ENCODE measurements at regions not wholly inside any gene's neighbourhood (a gene's known extent, or its start where the extent isn't known, plus 50 kb on each side); places are given as distances from the start of the nearest gene placed in this dataset.

- Histone ChIP-seq H4K8ac (ENCODE audit: low read depth, low read length) (no peak overlapping the region), H3K4ac (ENCODE audit: low read depth, low read length) (no peak overlapping the region), H3K4me3 (ENCODE audit: low read length) (no peak overlapping the region)
Observed at GRCh38 chr12:90044069-90044468, 335.4 kb upstream of the ATP2B1 start.

GRCh38 chr12:90042920-90043641 lies 334.4 kb upstream of the ATP2B1 start:
- no peak overlapping the region for H3K4me2 ChIP-seq (ENCODE audit: low read length)
- no peaks in the 10 kb centered on the region for H3K79me1 ChIP-seq (ENCODE audit: low read length)
- H3K4me3 ChIP-seq (ENCODE audit: low read length) = no peak overlapping the region
- H3K27me3 ChIP-seq (ENCODE audit: insufficient read depth, low read length, poor library complexity) = no peaks in the 10 kb centered on the region
- no peak overlapping the region for H3K23ac ChIP-seq (ENCODE audit: low read length)
- WGBS (ENCODE audit: extremely low coverage, insufficient coverage, low lambda C conversion rate) = no CpG with 5 or more reads among the region's 5 CpGs
- H3K18ac ChIP-seq (ENCODE audit: low read length) = no peak overlapping the region
- no peak overlapping the region for H3K27ac ChIP-seq (ENCODE audit: low read depth, low read length)
- no peak overlapping the region for H2BK5ac ChIP-seq (ENCODE audit: low read length)
- no peak overlapping the region for H2BK120ac ChIP-seq (ENCODE audit: low read depth, low read length)
- H4K8ac ChIP-seq (ENCODE audit: low read depth, low read length) = no peak overlapping the region
- no peaks in the 10 kb centered on the region for H3K79me2 ChIP-seq (ENCODE audit: control insufficient read depth, insufficient read depth, low read length)
- H3K4me1 ChIP-seq (ENCODE audit: control insufficient read depth, low read depth, low read length) = no peaks in the 10 kb centered on the region
- H4K5ac ChIP-seq (ENCODE audit: low read length) = no peak overlapping the region
- H2BK15ac ChIP-seq (replicated peaks; ENCODE audit: low read depth) = no peak overlapping the region
- no peaks in the 10 kb centered on the region for H3K36me3 ChIP-seq (ENCODE audit: control insufficient read depth, insufficient read depth, low read length)
- H3K56ac ChIP-seq (ENCODE audit: low read length) = no peak overlapping the region
- no peak overlapping the region for H2AK5ac ChIP-seq (ENCODE audit: low read length)
- DNase-seq = no peak
- no peak overlapping the region for H3K4ac ChIP-seq (ENCODE audit: low read depth, low read length)
- no peak overlapping the region for H3K9ac ChIP-seq (ENCODE audit: low read length)

More at GRCh38 chr12:90044069-90044468, 335.4 kb upstream of the ATP2B1 start:
- H4K5ac ChIP-seq (ENCODE audit: low read length) = no peak overlapping the region
- no peaks in the 10 kb centered on the region for H3K79me2 ChIP-seq (ENCODE audit: control insufficient read depth, insufficient read depth, low read length)
- no peak overlapping the region for H2BK5ac ChIP-seq (ENCODE audit: low read length)
- no peak overlapping the region for H2BK15ac ChIP-seq (replicated peaks; ENCODE audit: low read depth)
- H3K18ac ChIP-seq (ENCODE audit: low read length) = no peak overlapping the region
- H3K27me3 ChIP-seq (ENCODE audit: insufficient read depth, low read length, poor library complexity) = no peaks in the 10 kb centered on the region
- no peaks in the 10 kb centered on the region for H3K4me1 ChIP-seq (ENCODE audit: control insufficient read depth, low read depth, low read length)
- no peaks in the 10 kb centered on the region for H3K79me1 ChIP-seq (ENCODE audit: low read length)
- no peak overlapping the region for H2AK5ac ChIP-seq (ENCODE audit: low read length)
- no peak overlapping the region for H2BK120ac ChIP-seq (ENCODE audit: low read depth, low read length)
- no peak overlapping the region for H3K56ac ChIP-seq (ENCODE audit: low read length)
- H3K27ac ChIP-seq (ENCODE audit: low read depth, low read length) = no peak overlapping the region
- no peaks in the 10 kb centered on the region for H3K36me3 ChIP-seq (ENCODE audit: control insufficient read depth, insufficient read depth, low read length)
- H3K9ac ChIP-seq (ENCODE audit: low read length) = no peak overlapping the region
- no peak overlapping the region for H3K4me2 ChIP-seq (ENCODE audit: low read length)
- H3K23ac ChIP-seq (ENCODE audit: low read length) = no peak overlapping the region
- no peak for DNase-seq

DNA sequence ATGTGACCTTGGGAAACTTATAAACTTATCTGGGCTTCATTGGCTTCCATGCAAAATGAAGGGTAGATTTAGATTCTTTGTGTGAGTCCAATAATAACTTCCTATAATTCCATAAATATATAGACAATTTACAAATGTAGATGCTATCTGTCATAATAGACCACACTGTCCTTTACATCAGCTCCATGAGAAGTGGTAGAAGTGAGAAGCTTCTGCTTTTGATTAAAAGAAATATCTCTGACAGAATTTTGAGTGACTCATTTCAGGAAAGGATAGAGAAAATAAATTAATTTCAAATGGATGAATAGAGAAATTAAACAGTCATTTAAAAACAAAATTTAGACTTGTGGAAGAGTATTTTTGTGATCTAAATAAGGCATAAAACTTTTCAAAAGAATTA lies 329.7 kb upstream of the ATP2B1 start:
- Histone ChIP-seq H3K4me1 (ENCODE audit: control insufficient read depth, low read depth, low read length) (no peaks in the 10 kb centered on the region), H3K27ac (ENCODE audit: low read depth, low read length) (no peak overlapping the region), H3K79me1 (ENCODE audit: low read length) (no peaks in the 10 kb centered on the region), H3K18ac (ENCODE audit: low read length) (no peak overlapping the region), H2BK5ac (ENCODE audit: low read length) (no peak overlapping the region), H3K56ac (ENCODE audit: low read length) (no peak overlapping the region), H3K4me3 (ENCODE audit: low read length) (no peak overlapping the region), H3K4me2 (ENCODE audit: low read length) (no peak overlapping the region), H3K9ac (ENCODE audit: low read length) (no peak overlapping the region), H3K4ac (ENCODE audit: low read depth, low read length) (no peak overlapping the region), H3K36me3 (ENCODE audit: control insufficient read depth, insufficient read depth, low read length) (no peaks in the 10 kb centered on the region), H3K27me3 (ENCODE audit: insufficient read depth, low read length, poor library complexity) (no peaks in the 10 kb centered on the region), H2AK5ac (ENCODE audit: low read length) (no peak overlapping the region), H2BK120ac (ENCODE audit: low read depth, low read length) (no peak overlapping the region), H2BK15ac (replicated peaks; ENCODE audit: low read depth) (no peak overlapping the region), H3K23ac (ENCODE audit: low read length) (no peak overlapping the region), H3K79me2 (ENCODE audit: control insufficient read depth, insufficient read depth, low read length) (no peaks in the 10 kb centered on the region), H4K5ac (ENCODE audit: low read length) (no peak overlapping the region), H4K8ac (ENCODE audit: low read depth, low read length) (no peak overlapping the region)
- no peak for DNase-seq

DNA sequence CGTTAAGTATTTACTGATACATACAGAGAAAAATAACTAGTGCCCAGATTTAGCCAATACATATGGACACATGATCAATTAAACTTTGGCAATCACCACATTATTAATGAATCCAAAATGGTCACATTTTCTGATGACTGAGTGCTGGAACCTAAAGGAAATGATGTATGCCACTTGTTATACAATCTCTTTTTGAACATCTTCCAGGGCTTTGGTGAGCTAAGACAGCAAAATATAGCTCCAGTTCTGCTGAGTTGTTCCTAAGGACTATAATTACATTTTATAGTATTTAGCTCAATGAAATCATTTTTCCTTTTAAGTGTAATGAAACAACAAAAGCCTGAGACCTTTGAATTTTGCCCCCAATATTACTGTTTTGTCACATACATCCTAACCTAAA lies 329.1 kb upstream of the ATP2B1 start:
- no peak overlapping the region for H3K27ac ChIP-seq (ENCODE audit: low read depth, low read length)
- no peak for DNase-seq
- H4K5ac ChIP-seq (ENCODE audit: low read length) = no peak overlapping the region
- H3K9ac ChIP-seq (ENCODE audit: low read length) = no peak overlapping the region
- H2BK5ac ChIP-seq (ENCODE audit: low read length) = no peak overlapping the region
- no peak overlapping the region for H2BK120ac ChIP-seq (ENCODE audit: low read depth, low read length)
- H3K4me1 ChIP-seq (ENCODE audit: control insufficient read depth, low read depth, low read length) = no peaks in the 10 kb centered on the region
- no peak overlapping the region for H3K56ac ChIP-seq (ENCODE audit: low read length)
- no peaks in the 10 kb centered on the region for H3K36me3 ChIP-seq (ENCODE audit: control insufficient read depth, insufficient read depth, low read length)
- no peak overlapping the region for H4K8ac ChIP-seq (ENCODE audit: low read depth, low read length)
- H3K18ac ChIP-seq (ENCODE audit: low read length) = no peak overlapping the region
- no peaks in the 10 kb centered on the region for H3K79me1 ChIP-seq (ENCODE audit: low read length)
- no peak overlapping the region for H3K4me3 ChIP-seq (ENCODE audit: low read length)
- no CpG with 5 or more reads among the region's 1 CpG for WGBS (ENCODE audit: extremely low coverage, insufficient coverage, low lambda C conversion rate)
- no peaks in the 10 kb centered on the region for H3K79me2 ChIP-seq (ENCODE audit: control insufficient read depth, insufficient read depth, low read length)
- H3K4me2 ChIP-seq (ENCODE audit: low read length) = no peak overlapping the region
- no peak overlapping the region for H2BK15ac ChIP-seq (replicated peaks; ENCODE audit: low read depth)
- H2AK5ac ChIP-seq (ENCODE audit: low read length) = no peak overlapping the region
- no peaks in the 10 kb centered on the region for H3K27me3 ChIP-seq (ENCODE audit: insufficient read depth, low read length, poor library complexity)
- H3K4ac ChIP-seq (ENCODE audit: low read depth, low read length) = no peak overlapping the region
- H3K23ac ChIP-seq (ENCODE audit: low read length) = no peak overlapping the region

GRCh38 chr12:90036637-90037036 lies 328.0 kb upstream of the ATP2B1 start:
- DNase-seq = no peak
- H3K56ac ChIP-seq (ENCODE audit: low read length) = no peak overlapping the region
- H3K23ac ChIP-seq (ENCODE audit: low read length) = no peak overlapping the region
- H3K18ac ChIP-seq (ENCODE audit: low read length) = no peak overlapping the region
- no peak overlapping the region for H4K5ac ChIP-seq (ENCODE audit: low read length)
- no peaks in the 10 kb centered on the region for H3K79me2 ChIP-seq (ENCODE audit: control insufficient read depth, insufficient read depth, low read length)
- H3K79me1 ChIP-seq (ENCODE audit: low read length) = no peaks in the 10 kb centered on the region
- no peak overlapping the region for H2BK5ac ChIP-seq (ENCODE audit: low read length)
- no peak overlapping the region for H2BK15ac ChIP-seq (replicated peaks; ENCODE audit: low read depth)
- no peaks in the 10 kb centered on the region for H3K4me1 ChIP-seq (ENCODE audit: control insufficient read depth, low read depth, low read length)
- H3K36me3 ChIP-seq (ENCODE audit: control insufficient read depth, insufficient read depth, low read length) = no peaks in the 10 kb centered on the region
- no peak overlapping the region for H3K4me2 ChIP-seq (ENCODE audit: low read length)
- H3K27me3 ChIP-seq (ENCODE audit: insufficient read depth, low read length, poor library complexity) = no peaks in the 10 kb centered on the region
- no peak overlapping the region for H2AK5ac ChIP-seq (ENCODE audit: low read length)
- no peak overlapping the region for H3K9ac ChIP-seq (ENCODE audit: low read length)
- WGBS (ENCODE audit: extremely low coverage, insufficient coverage, low lambda C conversion rate) = no CpG with 5 or more reads among the region's 2 CpGs
- no peak overlapping the region for H3K4me3 ChIP-seq (ENCODE audit: low read length)
- H2BK120ac ChIP-seq (ENCODE audit: low read depth, low read length) = no peak overlapping the region
- H3K4ac ChIP-seq (ENCODE audit: low read depth, low read length) = no peak overlapping the region
- no peak overlapping the region for H3K27ac ChIP-seq (ENCODE audit: low read depth, low read length)
- H4K8ac ChIP-seq (ENCODE audit: low read depth, low read length) = no peak overlapping the region

- no peak for DNase-seq
- H3K56ac ChIP-seq (ENCODE audit: low read length) = no peak overlapping the region
- no peak overlapping the region for H3K27ac ChIP-seq (ENCODE audit: low read depth, low read length)
- H2AK5ac ChIP-seq (ENCODE audit: low read length) = no peak overlapping the region
- no peak overlapping the region for H4K5ac ChIP-seq (ENCODE audit: low read length)
- no peak overlapping the region for H2BK120ac ChIP-seq (ENCODE audit: low read depth, low read length)
- H3K4me3 ChIP-seq (ENCODE audit: low read length) = no peak overlapping the region
- H3K79me1 ChIP-seq (ENCODE audit: low read length) = no peaks in the 10 kb centered on the region
- H3K9ac ChIP-seq (ENCODE audit: low read length) = no peak overlapping the region
- no peaks in the 10 kb centered on the region for H3K27me3 ChIP-seq (ENCODE audit: insufficient read depth, low read length, poor library complexity)
- no peak overlapping the region for H3K18ac ChIP-seq (ENCODE audit: low read length)
- no peak overlapping the region for H3K4ac ChIP-seq (ENCODE audit: low read depth, low read length)
- H3K4me1 ChIP-seq (ENCODE audit: control insufficient read depth, low read depth, low read length) = no peaks in the 10 kb centered on the region
- H4K8ac ChIP-seq (ENCODE audit: low read depth, low read length) = no peak overlapping the region
- H3K79me2 ChIP-seq (ENCODE audit: control insufficient read depth, insufficient read depth, low read length) = no peaks in the 10 kb centered on the region
- no peak overlapping the region for H3K23ac ChIP-seq (ENCODE audit: low read length)
- H3K4me2 ChIP-seq (ENCODE audit: low read length) = no peak overlapping the region
- no peaks in the 10 kb centered on the region for H3K36me3 ChIP-seq (ENCODE audit: control insufficient read depth, insufficient read depth, low read length)
- no peak overlapping the region for H2BK15ac ChIP-seq (replicated peaks; ENCODE audit: low read depth)
- H2BK5ac ChIP-seq (ENCODE audit: low read length) = no peak overlapping the region
Observed at GRCh38 chr12:90030726-90031125, 322.1 kb upstream of the ATP2B1 start.

Measured in mesendoderm (in vitro differentiated cells).